22Rv1 (cell line): ENCODE measurements at regions not wholly inside any gene's neighbourhood (a gene's known extent, or its start where the extent isn't known, plus 50 kb on each side); places are given as distances from the start of the nearest gene placed in this dataset.

Source experiments
- ZFX ChIP-seq: fragments of 450-650 bp; IDR thresholded peaks from 2 replicates; pipeline ENCODE4 v1.6.1; 2017; ENCODE audit warnings: antibody characterized with exemption, borderline replicate concordance
- TF ChIP-seq, protein P1 (sequence below): fragments of 450-650 bp; IDR thresholded peaks from 2 replicates; pipeline ENCODE4 v1.5.1; 2017; ENCODE audit warnings: mild to moderate bottlenecking

GRCh38 chr12:100717733-100718067 lies 76.9 kb upstream of the ANO4 start:
- TF ChIP-seq, protein P1, sequence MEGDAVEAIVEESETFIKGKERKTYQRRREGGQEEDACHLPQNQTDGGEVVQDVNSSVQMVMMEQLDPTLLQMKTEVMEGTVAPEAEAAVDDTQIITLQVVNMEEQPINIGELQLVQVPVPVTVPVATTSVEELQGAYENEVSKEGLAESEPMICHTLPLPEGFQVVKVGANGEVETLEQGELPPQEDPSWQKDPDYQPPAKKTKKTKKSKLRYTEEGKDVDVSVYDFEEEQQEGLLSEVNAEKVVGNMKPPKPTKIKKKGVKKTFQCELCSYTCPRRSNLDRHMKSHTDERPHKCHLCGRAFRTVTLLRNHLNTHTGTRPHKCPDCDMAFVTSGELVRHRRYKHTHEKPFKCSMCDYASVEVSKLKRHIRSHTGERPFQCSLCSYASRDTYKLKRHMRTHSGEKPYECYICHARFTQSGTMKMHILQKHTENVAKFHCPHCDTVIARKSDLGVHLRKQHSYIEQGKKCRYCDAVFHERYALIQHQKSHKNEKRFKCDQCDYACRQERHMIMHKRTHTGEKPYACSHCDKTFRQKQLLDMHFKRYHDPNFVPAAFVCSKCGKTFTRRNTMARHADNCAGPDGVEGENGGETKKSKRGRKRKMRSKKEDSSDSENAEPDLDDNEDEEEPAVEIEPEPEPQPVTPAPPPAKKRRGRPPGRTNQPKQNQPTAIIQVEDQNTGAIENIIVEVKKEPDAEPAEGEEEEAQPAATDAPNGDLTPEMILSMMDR, result no peak
- no peak for TF ChIP-seq ZFX
